Neural cell (in vitro differentiated cells): ENCODE measurements at regions not wholly inside any gene's neighbourhood (a gene's known extent, or its start where the extent isn't known, plus 50 kb on each side); places are given as distances from the start of the nearest gene placed in this dataset.

ENCODE experiments used
- H2AFZ ChIP-seq: fragments of 200-600, 300-800 bp; sonication (generic), shearing (Covaris generic); 2 replicates; pipeline ENCODE4 v1.6.0; 2014; ENCODE audit warnings: low read depth, mild to moderate bottlenecking, antibody characterized with exemption, low read length, moderate library complexity
- H3F3A ChIP-seq: fragments of 200-600 bp; shearing (Covaris generic); 2 replicates; pipeline ENCODE4 v1.6.1; 2016; ENCODE audit warnings: mild to moderate bottlenecking, moderate library complexity, mixed read lengths, antibody characterized with exemption, low read length; ENCODE audit not compliant: insufficient read depth, poor library complexity, severe bottlenecking
- H3K27ac ChIP-seq: fragments of 200-600, 300-800 bp; sonication (generic), shearing (Covaris generic); 2 replicates; pipeline ENCODE4 v1.5.1; 2014; ENCODE audit warnings: mild to moderate bottlenecking, low read length, moderate library complexity
- H3K27me3 ChIP-seq: fragments of 300-800, 200-600 bp; sonication (generic), shearing (Covaris generic); 2 replicates; pipeline ENCODE4 v1.6.0; 2014; ENCODE audit warnings: mild to moderate bottlenecking, low read depth, low read length, moderate library complexity; ENCODE audit not compliant: insufficient read depth
- H3K36me3 ChIP-seq: fragments of 300-800, 200-600 bp; sonication (generic), shearing (Covaris generic); 2 replicates; pipeline ENCODE4 v1.5.1; 2014; ENCODE audit warnings: mild to moderate bottlenecking, antibody characterized with exemption, low read length, moderate library complexity; ENCODE audit not compliant: insufficient read depth
- H3K4me2 ChIP-seq: fragments of 300-800, 200-600 bp; sonication (generic), shearing (Covaris generic); 2 replicates; pipeline ENCODE4 v1.6.0; 2014; ENCODE audit warnings: mild to moderate bottlenecking, low read length
- H3K4me3 ChIP-seq: fragments of 300-800, 200-600 bp; sonication (generic), shearing (Covaris generic); 2 replicates; pipeline ENCODE4 v1.5.1; 2014; ENCODE audit warnings: mild to moderate bottlenecking, low read length, moderate library complexity
- H3K79me2 ChIP-seq: fragments of 200-600 bp; shearing (Covaris generic); replicated peaks from 2 replicates; pipeline ENCODE4 v1.6.0; 2014; ENCODE audit warnings: mild to moderate bottlenecking, low read length, moderate library complexity; ENCODE audit not compliant: insufficient read depth
- H3K9ac ChIP-seq: fragments of 300-800, 200-600 bp; sonication (generic), shearing (Covaris generic); 2 replicates; pipeline ENCODE4 v1.6.1; 2016; ENCODE audit warnings: mild to moderate bottlenecking, low read length, mixed read lengths
- H3K9me2 ChIP-seq: fragments of 200-600 bp; shearing (Covaris generic); 2 replicates; pipeline ENCODE4 v1.6.1; 2016; ENCODE audit warnings: mild to moderate bottlenecking, low read length, mixed read lengths; ENCODE audit not compliant: insufficient read depth
- H3K9me3 ChIP-seq: fragments of 200-600, 300-800 bp; sonication (generic), shearing (Covaris generic); 2 replicates; pipeline ENCODE4 v1.6.1; 2016; ENCODE audit warnings: mild to moderate bottlenecking, mixed run types, low read length, moderate library complexity, mixed read lengths
- H4K20me1 ChIP-seq: fragments of 200-600 bp; shearing (Covaris generic); 2 replicates; pipeline ENCODE4 v1.6.1; 2016; ENCODE audit warnings: mild to moderate bottlenecking, mixed run types; ENCODE audit not compliant: insufficient read depth
- CTCF ChIP-seq: fragments of 450-650 bp; IDR thresholded peaks from 2 replicates; pipeline ENCODE4 v1.5.1; 2014; ENCODE audit warnings: antibody characterized with exemption, mild to moderate bottlenecking, moderate library complexity; ENCODE audit not compliant: poor library complexity, severe bottlenecking
- EP300 ChIP-seq: fragments of 450-650 bp; conservative IDR thresholded peaks from 2 replicates; pipeline ENCODE4 v1.6.1; 2014; ENCODE audit warnings: antibody characterized with exemption, mild to moderate bottlenecking, moderate library complexity; ENCODE audit not compliant: poor library complexity, severe bottlenecking
- EZH2 ChIP-seq: fragments of 200-600, 300-800 bp; shearing (Covaris generic), sonication (generic); IDR thresholded peaks from 2 replicates; pipeline ENCODE4 v1.6.1; 2014; ENCODE audit warnings: antibody characterized with exemption, low read length, borderline replicate concordance, mild to moderate bottlenecking; ENCODE audit not compliant: insufficient read depth, poor library complexity, severe bottlenecking
- MXI1 ChIP-seq: fragments of 450-650 bp; conservative IDR thresholded peaks from 2 replicates; pipeline ENCODE4 v1.6.1; 2014; ENCODE audit warnings: antibody characterized with exemption, mild to moderate bottlenecking; ENCODE audit not compliant: poor library complexity, severe bottlenecking
- POLR2AphosphoS5 ChIP-seq: IDR thresholded peaks from 2 replicates; pipeline ENCODE4 v1.6.1; 2012
- RAD21 ChIP-seq: fragments of 450-650 bp; conservative IDR thresholded peaks from 2 replicates; pipeline ENCODE4 v1.6.1; 2014; ENCODE audit warnings: antibody characterized with exemption, mild to moderate bottlenecking, moderate library complexity
- REST ChIP-seq: IDR thresholded peaks from 2 replicates; pipeline ENCODE4 v1.6.1; 2012; ENCODE audit warnings: borderline replicate concordance
- SMC3 ChIP-seq: fragments of 450-650 bp; conservative IDR thresholded peaks from 2 replicates; pipeline ENCODE4 v1.6.1; 2014; ENCODE audit warnings: antibody characterized with exemption, mild to moderate bottlenecking, moderate library complexity; ENCODE audit not compliant: poor library complexity
- TAF1 ChIP-seq: IDR thresholded peaks from 2 replicates; pipeline ENCODE4 v1.6.1; 2012; ENCODE audit warnings: low read depth

GRCh38 chr17:70976447-70976846, 807.1 kb downstream of the KCNJ2 start:
- no peak overlapping the region for H3K27ac ChIP-seq
- no peak overlapping the region for H3K4me2 ChIP-seq
- no peaks in the 10 kb centered on the region for H3K9me3 ChIP-seq
- no peak overlapping the region for H3K4me3 ChIP-seq
- no peaks in the 10 kb centered on the region for H3F3A ChIP-seq
- TF ChIP-seq REST = no peak
- TF ChIP-seq SMC3 = no peak
- H3K9me2 ChIP-seq = no peaks in the 10 kb centered on the region
- no peaks in the 10 kb centered on the region for H3K36me3 ChIP-seq
- no peak overlapping the region for H2AFZ ChIP-seq
- no peaks in the 10 kb centered on the region for H4K20me1 ChIP-seq
- no peaks in the 10 kb centered on the region for H3K27me3 ChIP-seq
- H3K9ac ChIP-seq = no peak overlapping the region
- H3K79me2 ChIP-seq = no peaks in the 10 kb centered on the region

- Histone ChIP-seq H3K79me2 (no peaks in the 10 kb centered on the region), H3K9ac (no peak overlapping the region), H3K27ac (no peak overlapping the region), H3K27me3 (no peaks in the 10 kb centered on the region), H3K36me3 (no peaks in the 10 kb centered on the region), H4K20me1 (no peaks in the 10 kb centered on the region), H3K4me3 (no peak overlapping the region), H3K9me3 (no peaks in the 10 kb centered on the region), H3K9me2 (no peaks in the 10 kb centered on the region), H3F3A (no peaks in the 10 kb centered on the region), H3K4me2 (no peak overlapping the region), H2AFZ (no peak overlapping the region)
- TF ChIP-seq POLR2AphosphoS5 (no peak), MXI1 (no peak), TAF1 (no peak), EZH2 (no peak), CTCF (no peak), EP300 (no peak), REST (no peak), RAD21 (no peak), SMC3 (no peak)
Measured at GRCh38 chr17:70984873-70985272, 815.5 kb downstream of the KCNJ2 start.
